ENCODE measurements at regions not wholly inside any gene's neighbourhood (a gene's known extent, or its start where the extent isn't known, plus 50 kb on each side); places are given as distances from the start of the nearest gene placed in this dataset.

- H3K4me2 ChIP-seq (ENCODE audit: insufficient read depth, low read length) = no peak overlapping the region
- H3K36me3 ChIP-seq (ENCODE audit: insufficient read depth, low read length) = no peaks in the 10 kb centered on the region
- TF ChIP-seq, protein P1, sequence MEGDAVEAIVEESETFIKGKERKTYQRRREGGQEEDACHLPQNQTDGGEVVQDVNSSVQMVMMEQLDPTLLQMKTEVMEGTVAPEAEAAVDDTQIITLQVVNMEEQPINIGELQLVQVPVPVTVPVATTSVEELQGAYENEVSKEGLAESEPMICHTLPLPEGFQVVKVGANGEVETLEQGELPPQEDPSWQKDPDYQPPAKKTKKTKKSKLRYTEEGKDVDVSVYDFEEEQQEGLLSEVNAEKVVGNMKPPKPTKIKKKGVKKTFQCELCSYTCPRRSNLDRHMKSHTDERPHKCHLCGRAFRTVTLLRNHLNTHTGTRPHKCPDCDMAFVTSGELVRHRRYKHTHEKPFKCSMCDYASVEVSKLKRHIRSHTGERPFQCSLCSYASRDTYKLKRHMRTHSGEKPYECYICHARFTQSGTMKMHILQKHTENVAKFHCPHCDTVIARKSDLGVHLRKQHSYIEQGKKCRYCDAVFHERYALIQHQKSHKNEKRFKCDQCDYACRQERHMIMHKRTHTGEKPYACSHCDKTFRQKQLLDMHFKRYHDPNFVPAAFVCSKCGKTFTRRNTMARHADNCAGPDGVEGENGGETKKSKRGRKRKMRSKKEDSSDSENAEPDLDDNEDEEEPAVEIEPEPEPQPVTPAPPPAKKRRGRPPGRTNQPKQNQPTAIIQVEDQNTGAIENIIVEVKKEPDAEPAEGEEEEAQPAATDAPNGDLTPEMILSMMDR (IDR thresholded peaks at IDR 0.05; ENCODE audit: extremely low read depth, low read depth, low read length) = no peak
These were observed 1284.7 kb downstream of the BRINP3 start for GRCh38 chr1:189192741-189193520.

GRCh38 chr1:189205863-189206262, 1271.8 kb downstream of the BRINP3 start:
- no peaks in the 10 kb centered on the region for H3K4me1 ChIP-seq (ENCODE audit: insufficient read depth, low read length)
- no peak overlapping the region for H3K4me2 ChIP-seq (ENCODE audit: insufficient read depth, low read length)
- H3K36me3 ChIP-seq (ENCODE audit: insufficient read depth, low read length) = no peaks in the 10 kb centered on the region
- no peak overlapping the region for H3K4me3 ChIP-seq (ENCODE audit: insufficient read depth, low read length)
- no peaks in the 10 kb centered on the region for H4K20me1 ChIP-seq (ENCODE audit: insufficient read depth, low read length)
- H3K27me3 ChIP-seq (ENCODE audit: insufficient read depth, low read length) = no peaks in the 10 kb centered on the region
- no peaks in the 10 kb centered on the region for H3K9me3 ChIP-seq (ENCODE audit: low read depth, low read length)
- TF ChIP-seq, protein P1 (IDR thresholded peaks at IDR 0.05; ENCODE audit: extremely low read depth, low read depth, low read length) = no peak
- no peaks in the 10 kb centered on the region for H3K79me2 ChIP-seq (ENCODE audit: insufficient read depth, low read length)
- DNase-seq (ENCODE audit: insufficient read length, low spot score, missing footprints) = no peak
- no peak overlapping the region for H2AFZ ChIP-seq (ENCODE audit: low read length)
- no peak overlapping the region for H3K27ac ChIP-seq (ENCODE audit: low read depth, low read length)

More at GRCh38 chr1:189192741-189193520, 1284.7 kb downstream of the BRINP3 start:
- no peak overlapping the region for H2AFZ ChIP-seq (ENCODE audit: low read length)
- H3K27ac ChIP-seq (ENCODE audit: low read depth, low read length) = no peak overlapping the region
- no peaks in the 10 kb centered on the region for H3K4me1 ChIP-seq (ENCODE audit: insufficient read depth, low read length)
- peaks cover 3% of the 10 kb centered on the region for H3K9me3 ChIP-seq (ENCODE audit: low read depth, low read length)
- DNase-seq (ENCODE audit: insufficient read length, low spot score, missing footprints) = no peak
- no peak overlapping the region for H3K4me3 ChIP-seq (ENCODE audit: insufficient read depth, low read length)
- no peaks in the 10 kb centered on the region for H3K27me3 ChIP-seq (ENCODE audit: insufficient read depth, low read length)
- H4K20me1 ChIP-seq (ENCODE audit: insufficient read depth, low read length) = no peaks in the 10 kb centered on the region
- no peaks in the 10 kb centered on the region for H3K79me2 ChIP-seq (ENCODE audit: insufficient read depth, low read length)

DNA sequence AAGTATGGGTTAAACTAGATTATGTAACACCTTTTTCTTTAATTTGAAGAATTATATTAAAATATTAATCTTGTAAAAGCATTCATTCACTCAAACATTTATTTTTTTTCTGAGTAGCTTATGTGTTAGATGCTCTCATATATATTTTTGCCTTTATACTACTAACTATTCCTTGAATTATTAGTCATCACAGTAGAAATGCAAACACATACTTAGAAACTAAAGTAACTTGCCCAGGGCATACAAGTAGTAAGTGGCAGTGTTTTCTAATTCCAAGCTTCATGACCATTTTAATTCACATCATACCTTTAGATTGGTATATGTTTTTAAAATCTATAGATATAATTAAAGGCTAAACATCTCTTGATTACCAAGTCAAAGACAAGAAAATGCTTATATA, 1271.0 kb downstream of the BRINP3 start:
- no peaks in the 10 kb centered on the region for H3K9me3 ChIP-seq (ENCODE audit: low read depth, low read length)
- H3K4me2 ChIP-seq (ENCODE audit: insufficient read depth, low read length) = no peak overlapping the region
- no peaks in the 10 kb centered on the region for H3K27me3 ChIP-seq (ENCODE audit: insufficient read depth, low read length)
- no peaks in the 10 kb centered on the region for H3K79me2 ChIP-seq (ENCODE audit: insufficient read depth, low read length)
- no peak overlapping the region for H3K4me3 ChIP-seq (ENCODE audit: insufficient read depth, low read length)
- TF ChIP-seq, protein P1 (IDR thresholded peaks at IDR 0.05; ENCODE audit: extremely low read depth, low read depth, low read length) = no peak
- H4K20me1 ChIP-seq (ENCODE audit: insufficient read depth, low read length) = no peaks in the 10 kb centered on the region
- H3K27ac ChIP-seq (ENCODE audit: low read depth, low read length) = no peak overlapping the region
- no peak for DNase-seq (ENCODE audit: insufficient read length, low spot score, missing footprints)
- no peaks in the 10 kb centered on the region for H3K36me3 ChIP-seq (ENCODE audit: insufficient read depth, low read length)
- no peaks in the 10 kb centered on the region for H3K4me1 ChIP-seq (ENCODE audit: insufficient read depth, low read length)
- H2AFZ ChIP-seq (ENCODE audit: low read length) = no peak overlapping the region

GRCh38 chr1:189211742-189212141, 1265.9 kb downstream of the BRINP3 start:
- no peak for DNase-seq (ENCODE audit: insufficient read length, low spot score, missing footprints)
- H2AFZ ChIP-seq (ENCODE audit: low read length) = no peak overlapping the region
- H3K4me2 ChIP-seq (ENCODE audit: insufficient read depth, low read length) = no peak overlapping the region

More at GRCh38 chr1:189211742-189212141, 1265.9 kb downstream of the BRINP3 start:
- no peaks in the 10 kb centered on the region for H3K36me3 ChIP-seq (ENCODE audit: insufficient read depth, low read length)
- no peaks in the 10 kb centered on the region for H4K20me1 ChIP-seq (ENCODE audit: insufficient read depth, low read length)
- no peaks in the 10 kb centered on the region for H3K4me1 ChIP-seq (ENCODE audit: insufficient read depth, low read length)
- TF ChIP-seq, protein P1 (IDR thresholded peaks at IDR 0.05; ENCODE audit: extremely low read depth, low read depth, low read length) = no peak
- H3K27ac ChIP-seq (ENCODE audit: low read depth, low read length) = no peak overlapping the region
- no peaks in the 10 kb centered on the region for H3K79me2 ChIP-seq (ENCODE audit: insufficient read depth, low read length)
- no peaks in the 10 kb centered on the region for H3K9me3 ChIP-seq (ENCODE audit: low read depth, low read length)
- H3K4me3 ChIP-seq (ENCODE audit: insufficient read depth, low read length) = no peak overlapping the region
- H3K27me3 ChIP-seq (ENCODE audit: insufficient read depth, low read length) = no peaks in the 10 kb centered on the region
